DMS79 (cell line): ENCODE measurements at regions not wholly inside any gene's neighbourhood (a gene's known extent, or its start where the extent isn't known, plus 50 kb on each side); places are given as distances from the start of the nearest gene placed in this dataset.

ENCODE experiments used
- DNase-seq: peaks from one replicate; lab custom pipeline; 2025; lab: John Stamatoyannopoulos, UW

GRCh38 chr9:18149471-18150011 lies 324.4 kb upstream of the ADAMTSL1 start:
- no peak for DNase-seq

- no peak for DNase-seq
Measured at GRCh38 chr9:18154661-18155060, 319.3 kb upstream of the ADAMTSL1 start.

GRCh38 chr9:18159254-18159653 lies 314.7 kb upstream of the ADAMTSL1 start:
- DNase-seq: no peak

GRCh38 chr9:18163146-18163545 lies 310.8 kb upstream of the ADAMTSL1 start:
- no peak for DNase-seq

GRCh38 chr9:18167733-18168132 lies 306.2 kb upstream of the ADAMTSL1 start:
- no peak for DNase-seq

GRCh38 chr9:18173923-18174322 lies 300.0 kb upstream of the ADAMTSL1 start:
- DNase-seq: no peak

GRCh38 chr9:18182636-18183035 lies 291.3 kb upstream of the ADAMTSL1 start:
- no peak for DNase-seq

- no peak for DNase-seq
Measured at GRCh38 chr9:18183974-18184373, 290.0 kb upstream of the ADAMTSL1 start.

- DNase-seq: no peak
Measured at GRCh38 chr9:18184401-18184800, 289.6 kb upstream of the ADAMTSL1 start.

GRCh38 chr9:18185196-18185595 lies 288.8 kb upstream of the ADAMTSL1 start:
- DNase-seq: no peak

GRCh38 chr9:18188971-18189370 lies 285.0 kb upstream of the ADAMTSL1 start:
- no peak for DNase-seq

- DNase-seq: no peak
Measured at GRCh38 chr9:18189871-18190670, 283.9 kb upstream of the ADAMTSL1 start.

- no peak for DNase-seq
Measured at GRCh38 chr9:18190671-18191374, 283.1 kb upstream of the ADAMTSL1 start.

GRCh38 chr9:18194316-18194715 lies 279.6 kb upstream of the ADAMTSL1 start:
- DNase-seq: no peak

- DNase-seq: no peak
Measured at GRCh38 chr9:18195223-18195622, 278.7 kb upstream of the ADAMTSL1 start.

- no peak for DNase-seq
Measured at GRCh38 chr9:18202924-18203323, 271.0 kb upstream of the ADAMTSL1 start.

GRCh38 chr9:18207735-18208134 lies 266.2 kb upstream of the ADAMTSL1 start:
- no peak for DNase-seq

GRCh38 chr9:18208166-18209059 lies 265.5 kb upstream of the ADAMTSL1 start:
- no peak for DNase-seq

- DNase-seq: no peak
Measured at GRCh38 chr9:18215626-18216025, 258.3 kb upstream of the ADAMTSL1 start.

GRCh38 chr9:18216376-18216775 lies 257.6 kb upstream of the ADAMTSL1 start:
- DNase-seq: no peak

- peak; percentile 9 for DNase-seq
Measured at GRCh38 chr9:18228101-18228500, 245.9 kb upstream of the ADAMTSL1 start.

GRCh38 chr9:18229992-18230676 lies 243.8 kb upstream of the ADAMTSL1 start:
- DNase-seq: no peak
